ENCODE measurements at regions not wholly inside any gene's neighbourhood (a gene's known extent, or its start where the extent isn't known, plus 50 kb on each side); places are given as distances from the start of the nearest gene placed in this dataset.

- H3K27ac ChIP-seq = no peak overlapping the region
- TF ChIP-seq POLR2A (IDR thresholded peaks at IDR 0.05) = no peak
- no peak for TF ChIP-seq CTCF (IDR thresholded peaks at IDR 0.05)
- DNase-seq = no peak
Measured at GRCh38 chr4:81684352-81684751, 212.6 kb upstream of the RASGEF1B start.

DNA sequence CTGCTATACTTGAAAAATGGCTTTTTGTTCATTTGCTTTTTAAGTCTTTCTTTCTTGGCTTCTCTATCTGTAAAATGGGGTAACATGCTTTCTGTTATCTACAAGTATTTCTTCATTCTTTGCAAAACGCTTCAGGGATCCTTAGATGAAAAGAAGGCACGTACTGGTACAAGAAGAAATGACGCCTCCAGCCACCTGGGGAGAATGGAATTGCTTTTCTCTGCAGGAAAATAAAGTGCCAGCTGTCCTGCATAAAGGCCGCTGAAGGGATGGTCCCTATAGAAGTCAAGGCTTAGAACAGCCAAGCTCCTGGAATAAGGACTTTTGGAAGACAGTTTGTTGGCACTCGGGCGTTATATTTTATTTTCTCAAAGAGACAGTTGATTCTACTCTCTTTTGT is 210.8 kb upstream of the RASGEF1B start:
- no peaks in the 10 kb centered on the region for H3K27me3 ChIP-seq
- no peaks in the 10 kb centered on the region for H3K4me1 ChIP-seq
- H3K27ac ChIP-seq = no peak overlapping the region
- H3K36me3 ChIP-seq = no peaks in the 10 kb centered on the region
- H3K9me3 ChIP-seq = no peaks in the 10 kb centered on the region
- H3K4me3 ChIP-seq = no peak overlapping the region
- TF ChIP-seq POLR2A (IDR thresholded peaks at IDR 0.05) = no peak
- TF ChIP-seq CTCF (IDR thresholded peaks at IDR 0.05) = no peak
- intact Hi-C loops (cut with DNase I; ENCODE audit: low total_unique reads) = no loop called here
- no peak for DNase-seq

More at GRCh38 chr4:81684352-81684751, 212.6 kb upstream of the RASGEF1B start:
- Histone ChIP-seq H3K4me3 (no peak overlapping the region), H3K27me3 (no peaks in the 10 kb centered on the region), H3K36me3 (no peaks in the 10 kb centered on the region), H3K9me3 (no peaks in the 10 kb centered on the region), H3K4me1 (no peaks in the 10 kb centered on the region)
- intact Hi-C loops (cut with DNase I; ENCODE audit: low total_unique reads) = no loop called here

- Histone ChIP-seq H3K27me3 (no peaks in the 10 kb centered on the region), H3K4me3 (no peak overlapping the region), H3K36me3 (no peaks in the 10 kb centered on the region), H3K27ac (no peak overlapping the region), H3K9me3 (no peaks in the 10 kb centered on the region), H3K4me1 (no peaks in the 10 kb centered on the region)
- DNase-seq = no peak
- TF ChIP-seq POLR2A (IDR thresholded peaks at IDR 0.05) (no peak), CTCF (IDR thresholded peaks at IDR 0.05) (no peak)
- intact Hi-C loops (cut with DNase I; ENCODE audit: low total_unique reads) = no loop called here
Measured at GRCh38 chr4:81679315-81679714, 207.6 kb upstream of the RASGEF1B start.

GRCh38 chr4:81678801-81679200 is 207.1 kb upstream of the RASGEF1B start:
- no peak overlapping the region for H3K27ac ChIP-seq
- H3K9me3 ChIP-seq = no peaks in the 10 kb centered on the region
- no peaks in the 10 kb centered on the region for H3K4me1 ChIP-seq
- DNase-seq = no peak
- no peaks in the 10 kb centered on the region for H3K36me3 ChIP-seq
- intact Hi-C loops (cut with DNase I; ENCODE audit: low total_unique reads) = no loop called here
- no peak overlapping the region for H3K4me3 ChIP-seq
- H3K27me3 ChIP-seq = no peaks in the 10 kb centered on the region
- TF ChIP-seq CTCF (IDR thresholded peaks at IDR 0.05) (no peak), POLR2A (IDR thresholded peaks at IDR 0.05) (no peak)

DNA sequence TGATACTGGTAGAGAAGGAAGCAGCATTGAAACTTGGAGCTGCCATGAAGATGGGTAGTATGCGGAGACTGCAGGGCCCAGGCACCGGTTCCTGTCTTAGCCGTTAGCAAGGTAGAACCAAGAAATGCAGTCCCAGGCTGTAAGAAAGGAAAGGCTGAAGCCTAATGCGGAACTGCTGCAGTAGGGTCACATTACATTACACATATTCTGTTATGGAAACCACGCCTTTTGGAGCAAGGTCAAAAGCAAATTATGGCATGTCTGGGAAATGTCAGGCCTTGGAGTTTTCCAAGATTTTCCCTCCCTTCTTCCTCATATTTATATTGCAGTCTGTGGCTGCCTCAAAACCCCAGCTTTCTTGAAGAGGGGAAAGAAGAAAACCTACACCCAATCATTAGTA is 204.8 kb upstream of the RASGEF1B start:
- Histone ChIP-seq H3K27me3 (no peaks in the 10 kb centered on the region), H3K36me3 (no peaks in the 10 kb centered on the region), H3K4me1 (no peaks in the 10 kb centered on the region), H3K9me3 (no peaks in the 10 kb centered on the region), H3K27ac (peak overlapping the region; percentile 9 to 39), H3K4me3 (no peak overlapping the region)
- DNase-seq = peak; percentile 30 to 37
- intact Hi-C loops (cut with DNase I; ENCODE audit: low total_unique reads) = no loop called here
- no peak for TF ChIP-seq CTCF (IDR thresholded peaks at IDR 0.05)
